GM19324 (cell line): ENCODE measurements at regions not wholly inside any gene's neighbourhood (a gene's known extent, or its start where the extent isn't known, plus 50 kb on each side); places are given as distances from the start of the nearest gene placed in this dataset.
"Not testable (repeated sequence)": the region's sequence is repeated elsewhere in the genome, so short reads cannot be mapped to it uniquely, and the experiment has no call there.

Experiments
- ATAC-seq: cut with Tn5 transposase; IDR thresholded peaks from one replicate; pipeline ENCODE4 v1.9.1; 2021; ENCODE audit warnings: mild to moderate bottlenecking, moderate library complexity; ENCODE audit not compliant: unreplicated experiment, low FRiP score

DNA sequence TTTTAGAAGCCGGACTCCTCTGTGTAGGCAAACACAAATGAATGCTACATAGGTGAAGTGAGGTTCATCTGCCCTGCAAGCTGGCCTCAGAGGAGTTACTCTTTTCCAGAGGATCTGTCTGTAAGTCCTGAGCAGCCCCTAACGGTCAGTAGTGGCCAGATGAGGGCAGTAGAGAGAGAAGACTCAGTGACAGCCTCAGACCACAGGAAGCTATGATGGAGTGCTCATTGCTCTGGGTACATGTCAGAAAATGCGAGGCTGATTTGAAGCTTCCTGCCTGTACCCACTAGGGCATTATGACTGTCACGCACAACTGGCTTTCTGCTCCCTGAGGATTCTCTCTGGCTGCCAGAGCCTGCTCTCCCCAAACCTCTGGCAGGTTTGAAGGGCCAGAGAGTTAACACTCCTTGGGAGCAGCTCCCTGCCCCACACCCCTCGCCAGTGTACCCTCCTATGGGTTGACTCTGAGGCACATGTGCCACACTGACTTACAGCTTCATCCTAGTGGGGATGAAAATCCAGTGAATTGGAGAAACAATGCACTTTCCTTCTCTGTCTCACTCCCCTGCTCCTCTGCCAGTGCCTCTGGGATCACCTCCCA is 141.5 kb downstream of the GABRG2 start:
- ATAC-seq = peak; percentile 86

DNA sequence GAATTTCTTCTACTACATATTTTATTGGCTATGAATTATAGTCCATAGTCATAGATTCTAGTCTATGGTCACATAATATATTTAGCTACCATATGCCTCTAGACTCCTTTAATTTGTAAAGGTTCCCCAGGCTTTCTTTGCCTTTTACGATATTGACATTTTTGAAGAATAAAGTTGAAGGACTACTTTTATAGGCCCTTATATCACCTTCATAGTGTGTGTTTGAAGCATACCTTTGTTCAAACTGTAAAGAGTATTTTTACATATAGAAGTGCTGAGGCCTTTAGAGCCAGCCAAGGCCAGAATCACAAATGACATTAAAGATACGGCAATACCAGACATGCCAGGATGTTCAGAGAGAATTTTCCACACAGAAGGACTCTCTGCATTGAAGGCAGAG is 147.0 kb downstream of the GABRG2 start:
- ATAC-seq = no peak

DNA sequence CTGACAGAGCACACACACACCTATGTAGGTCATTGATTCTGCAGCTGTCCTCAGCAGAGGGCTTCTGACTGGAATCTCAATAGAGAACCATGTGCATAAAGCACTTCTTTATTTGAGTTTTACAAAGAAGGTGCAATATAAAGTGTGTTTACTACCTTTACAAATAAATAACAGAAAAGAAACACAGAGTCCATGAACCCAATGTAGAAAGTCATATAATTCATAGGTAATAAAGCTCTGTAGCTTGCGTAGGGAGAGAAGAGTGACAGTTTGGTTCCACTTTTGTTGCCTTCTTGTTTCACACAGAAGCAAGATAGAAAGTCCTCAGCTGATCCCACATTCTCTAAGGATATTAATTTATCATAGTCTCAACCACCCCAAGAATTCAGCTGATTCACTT is 149.5 kb downstream of the GABRG2 start:
- ATAC-seq = no peak

DNA sequence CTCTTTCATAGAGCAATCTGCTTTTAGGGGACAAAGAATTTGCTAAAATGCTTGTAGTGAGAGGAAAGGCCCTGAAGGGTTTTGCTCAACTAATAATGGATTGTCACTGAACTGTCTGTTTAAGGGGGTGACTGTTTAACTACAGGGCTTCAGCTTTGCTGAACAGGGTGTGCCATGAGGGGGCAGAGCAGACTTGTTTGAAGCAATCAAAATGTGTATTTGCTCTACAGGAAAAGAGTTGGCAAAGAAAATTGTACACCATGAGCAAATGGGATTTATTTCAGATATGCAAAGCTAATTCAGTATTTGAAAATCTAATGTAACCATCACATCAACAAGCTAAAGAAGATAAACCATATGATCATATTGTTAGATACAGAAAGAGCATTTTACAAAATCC is 154.3 kb downstream of the GABRG2 start:
- no peak for ATAC-seq

DNA sequence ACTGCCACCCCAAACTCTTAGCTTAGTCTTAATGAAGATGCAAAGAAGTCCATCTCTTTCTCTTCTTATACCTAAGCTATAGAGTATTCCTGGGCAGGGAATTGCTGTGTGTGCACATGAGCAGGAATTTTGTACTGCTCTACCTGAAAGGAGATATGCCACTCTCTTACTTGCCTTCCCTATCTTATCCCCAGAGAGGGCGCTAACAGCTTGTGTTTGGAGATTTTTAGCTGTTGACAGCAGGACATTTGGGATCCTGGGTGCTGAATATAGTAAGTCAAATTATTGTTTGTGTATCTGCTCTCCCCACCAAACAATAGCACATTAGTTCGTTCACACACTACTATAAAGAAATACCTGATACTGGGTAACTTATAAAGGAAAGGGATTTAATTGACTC is 159.5 kb downstream of the GABRG2 start:
- no peak for ATAC-seq

DNA sequence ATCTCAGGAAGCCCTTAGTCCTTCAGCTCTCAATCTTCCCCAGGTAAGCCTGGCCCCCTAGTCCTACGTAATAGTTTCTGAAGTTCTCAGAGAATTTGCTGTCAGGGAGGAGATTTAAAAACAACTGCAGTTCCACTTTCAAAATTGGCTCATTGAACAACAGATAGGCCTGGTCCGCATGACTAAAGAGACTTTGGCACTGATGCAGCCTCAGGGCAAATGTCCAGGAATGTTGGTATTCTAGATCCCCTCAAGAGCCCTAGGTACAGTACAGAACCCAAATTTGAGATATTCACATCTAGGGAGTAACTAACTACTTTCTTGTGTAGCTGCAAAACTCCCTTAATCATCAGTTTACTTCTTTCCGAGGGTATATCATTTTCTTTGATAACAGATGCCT is 162.8 kb downstream of the GABRG2 start:
- ATAC-seq = no peak

DNA sequence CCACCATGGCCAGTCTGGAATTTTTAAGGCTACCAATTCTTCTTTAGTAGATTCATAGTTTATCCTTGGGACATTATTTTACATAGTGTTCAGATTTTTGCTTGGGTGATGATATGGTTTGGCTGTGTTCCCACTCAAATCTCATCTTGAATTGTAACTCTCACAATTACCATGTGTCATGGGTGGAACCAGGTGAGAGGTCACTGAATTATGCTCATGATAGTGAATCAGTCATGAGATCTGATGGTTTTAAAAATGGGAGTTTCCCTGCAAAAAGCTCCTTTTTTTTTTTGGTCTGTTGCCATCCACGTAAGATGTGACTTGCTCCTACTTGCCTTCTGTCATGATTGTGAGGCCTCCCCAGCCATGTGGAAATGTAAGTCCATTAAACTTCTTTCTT is 163.9 kb downstream of the GABRG2 start:
- no peak for ATAC-seq

DNA sequence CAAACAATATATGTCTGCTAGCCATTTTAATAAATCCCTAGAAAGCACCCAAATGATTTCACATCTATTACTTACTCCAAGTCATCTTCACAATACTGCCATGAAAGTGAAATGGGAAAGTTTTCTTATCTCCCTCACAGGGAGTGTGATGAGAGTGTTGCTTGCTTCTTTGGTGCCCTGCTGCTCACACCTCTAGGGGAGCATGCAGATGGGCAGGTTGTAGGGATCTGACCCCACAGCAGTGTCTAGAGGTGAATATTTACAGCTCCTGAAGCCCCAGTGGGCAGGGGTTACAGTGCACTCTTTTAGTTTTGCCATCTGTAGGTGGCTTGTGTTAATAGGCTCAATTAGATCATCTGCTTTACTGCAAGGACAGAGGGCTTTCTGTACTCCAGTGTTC is 173.2 kb downstream of the GABRG2 start:
- no peak for ATAC-seq

DNA sequence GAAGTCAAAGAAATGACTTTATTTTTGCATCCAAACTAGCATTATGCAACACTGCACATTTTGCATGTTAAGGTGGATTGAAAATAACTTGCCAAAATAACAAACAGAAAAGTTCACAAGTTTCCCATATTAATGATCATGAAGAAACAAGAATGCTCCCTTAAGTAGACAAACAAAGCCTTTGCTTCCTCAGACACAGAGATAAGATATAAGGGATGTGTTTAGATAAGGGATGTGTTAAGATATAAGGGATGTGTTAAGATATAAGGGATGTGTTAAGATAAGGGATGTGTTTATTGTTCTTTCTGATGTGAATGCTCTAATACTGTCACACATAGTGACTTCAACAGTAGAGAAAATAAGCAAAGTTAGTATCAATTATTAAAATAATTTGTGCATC is 174.8 kb downstream of the GABRG2 start:
- no peak for ATAC-seq

DNA sequence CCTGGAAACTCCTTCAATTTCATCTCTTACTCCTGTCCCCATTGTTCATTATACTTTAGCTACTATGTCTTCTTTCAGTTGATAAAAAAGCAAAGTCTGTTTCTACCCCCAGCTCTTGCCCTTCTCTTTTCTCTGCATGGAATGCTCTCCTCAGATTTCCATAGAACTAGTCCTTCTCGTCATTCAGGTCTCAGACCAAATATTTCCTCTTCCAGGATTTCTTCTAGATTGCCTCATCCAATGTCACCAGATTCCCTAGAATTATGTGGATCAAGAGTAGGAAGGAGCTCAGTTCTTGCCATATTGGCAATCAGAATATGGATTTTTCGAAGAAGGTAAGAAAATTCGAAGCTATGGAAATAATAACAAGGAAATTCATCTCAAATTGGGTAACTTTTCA is 176.1 kb downstream of the GABRG2 start:
- no peak for ATAC-seq

DNA sequence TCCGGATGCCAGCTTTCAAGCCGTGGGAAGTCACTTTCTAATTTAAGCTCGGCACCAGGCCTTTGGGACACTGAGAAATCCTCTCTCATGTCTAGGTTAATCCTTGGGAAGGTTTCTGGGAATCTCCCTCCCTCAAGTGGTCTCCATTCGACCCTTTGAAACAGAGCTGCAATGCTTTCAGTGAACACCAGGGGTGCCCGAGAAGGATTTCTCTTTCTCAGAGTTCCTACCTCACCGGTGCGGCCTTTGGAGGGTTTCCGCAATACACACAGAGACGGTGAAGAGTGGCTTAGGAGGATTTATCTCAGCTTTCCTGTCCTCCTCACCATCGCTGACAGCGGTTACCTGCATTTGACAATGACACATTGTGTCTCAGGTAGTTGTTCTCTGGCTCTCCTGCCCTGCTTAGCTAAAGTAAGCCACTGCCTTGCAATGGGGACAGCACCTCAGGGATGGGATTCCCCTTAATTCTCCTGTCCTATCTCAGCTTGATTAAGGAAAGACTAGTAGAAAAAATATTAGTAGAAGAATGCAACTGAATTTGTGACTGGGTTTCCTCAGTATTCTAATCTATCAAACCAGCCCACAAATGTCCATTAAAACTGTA is 180.6 kb downstream of the GABRG2 start:
- ATAC-seq = no peak

DNA sequence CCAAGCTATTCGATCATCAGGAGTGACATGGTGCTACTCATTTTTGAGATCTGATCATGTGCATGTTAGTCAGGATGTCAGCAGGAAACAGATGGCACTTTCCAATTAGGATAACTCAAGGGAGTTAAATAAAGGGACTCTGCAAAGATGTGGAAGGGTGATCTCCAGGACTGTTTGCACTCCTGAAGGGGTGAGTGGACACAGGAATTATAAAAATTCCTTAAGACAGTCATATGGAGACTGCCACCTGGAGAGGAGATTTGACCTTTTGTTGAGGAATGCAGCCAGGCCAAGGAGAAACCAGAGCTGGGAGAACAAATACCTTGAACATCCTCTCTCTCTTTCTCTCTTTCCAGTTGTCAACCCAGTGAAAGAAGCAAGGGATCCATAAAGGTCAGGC is 189.1 kb downstream of the GABRG2 start:
- ATAC-seq = no peak

DNA sequence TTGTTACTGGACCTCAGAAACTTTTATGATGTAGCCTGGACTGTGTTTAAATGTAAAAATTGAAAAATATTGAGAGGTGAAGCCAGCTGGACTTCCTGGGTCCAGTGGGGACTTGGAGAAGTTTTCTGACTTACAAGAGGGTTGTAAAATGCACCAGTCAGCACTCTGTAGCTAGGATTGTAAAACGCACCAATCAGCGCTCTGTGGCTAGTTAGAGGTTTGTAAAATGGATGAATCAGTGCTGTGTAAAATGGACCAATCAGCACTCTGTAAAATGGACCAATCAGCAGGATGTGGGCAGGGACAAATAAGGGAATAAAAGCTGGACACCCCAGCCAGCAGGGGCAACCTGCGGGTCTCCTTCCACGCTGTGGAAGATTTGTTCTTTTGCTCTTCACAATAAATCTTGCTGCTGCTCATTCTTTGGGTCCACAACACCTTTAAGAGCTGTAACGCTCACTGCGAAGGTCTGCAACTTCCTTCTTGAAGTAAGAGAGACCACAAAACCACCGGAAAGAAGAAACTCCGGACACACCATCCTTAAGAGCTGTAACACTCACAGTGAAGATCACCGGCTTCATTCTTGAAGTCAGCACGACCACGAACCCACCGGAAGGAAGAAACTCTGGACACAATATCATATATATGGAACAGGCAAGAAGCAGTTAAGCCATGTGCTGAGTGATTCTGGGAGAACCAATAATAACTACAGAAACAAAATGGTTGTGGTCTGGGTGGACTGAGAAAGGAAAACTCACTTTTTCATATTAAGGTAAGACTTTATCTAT is 201.3 kb downstream of the GABRG2 start:
- ATAC-seq = no peak

DNA sequence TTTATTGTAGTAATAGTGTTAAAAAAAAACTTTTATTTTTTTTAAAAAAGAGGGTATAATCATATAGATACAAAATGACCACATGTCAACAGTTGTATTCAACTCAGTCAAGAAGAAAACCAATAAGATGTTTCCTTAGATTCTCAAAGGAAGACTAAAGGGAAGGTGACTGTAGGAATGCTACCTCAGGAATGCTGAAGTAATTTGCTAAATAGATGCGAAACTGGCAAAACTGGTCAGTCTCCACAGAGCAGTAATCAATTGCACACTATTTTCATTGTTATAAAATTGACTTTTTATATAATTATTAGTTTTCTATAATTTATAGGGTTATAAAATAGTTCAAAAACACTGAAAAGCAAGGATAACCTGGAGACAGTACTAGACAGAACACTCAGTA is 204.8 kb downstream of the GABRG2 start:
- ATAC-seq = no peak

DNA sequence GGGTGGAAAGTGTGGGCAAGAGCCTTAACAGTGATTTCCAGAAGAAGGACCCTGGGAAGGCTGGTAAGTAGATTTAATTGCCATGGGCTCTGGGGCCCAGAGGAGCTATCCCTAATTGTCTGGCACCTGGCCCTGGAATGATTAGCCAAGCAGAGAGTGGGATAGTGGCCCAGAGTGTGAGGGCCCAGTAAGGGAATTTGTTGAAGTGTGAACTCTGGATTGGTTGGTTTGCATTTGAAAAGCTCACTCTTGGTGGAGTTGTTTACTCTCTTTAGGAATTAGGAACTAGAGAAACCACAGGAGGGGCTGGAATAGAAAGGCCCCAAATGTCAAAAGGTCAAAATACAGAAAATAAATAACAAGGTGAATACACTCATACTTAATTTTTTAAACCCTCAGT is 207.1 kb downstream of the GABRG2 start:
- ATAC-seq = no peak

DNA sequence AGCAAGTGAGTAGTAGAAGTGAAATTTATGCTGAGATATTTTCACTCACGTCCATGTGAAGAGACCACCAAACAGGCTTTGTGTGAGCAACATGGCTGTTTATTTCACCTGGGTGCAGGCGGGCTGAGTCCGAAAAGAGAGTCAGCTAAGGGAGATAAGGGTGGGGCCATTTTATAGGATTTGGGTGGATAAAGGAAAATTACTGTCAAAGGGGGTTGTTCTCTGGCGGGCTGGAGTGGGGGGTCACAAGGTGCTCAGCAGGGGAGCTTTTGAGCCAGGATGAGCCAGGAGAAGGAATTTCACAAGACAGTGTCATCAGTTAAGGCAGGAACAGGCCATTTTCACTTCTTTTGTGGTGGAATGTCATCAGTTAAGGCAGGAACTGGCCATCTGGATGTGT is 207.8 kb downstream of the GABRG2 start:
- not testable (repeated sequence) for ATAC-seq

DNA sequence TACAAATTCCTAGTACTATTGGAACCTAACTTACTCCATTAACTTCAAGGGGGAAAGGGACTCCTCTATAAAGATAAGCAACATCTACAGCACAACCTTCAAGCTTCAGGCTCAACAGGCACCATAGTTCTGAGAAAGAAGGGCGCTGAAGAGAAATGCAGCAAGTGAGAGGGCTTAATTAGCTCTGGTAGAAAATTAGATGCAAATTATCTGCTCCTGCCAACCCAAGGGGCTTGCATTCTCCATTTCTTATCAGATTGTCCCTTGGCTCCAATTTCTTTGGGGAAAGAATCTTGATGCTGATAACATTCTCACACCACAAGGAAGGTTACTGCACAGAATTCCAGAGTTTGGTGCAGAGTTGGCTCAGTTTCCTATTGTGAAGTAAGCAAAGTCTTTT is 214.6 kb downstream of the GABRG2 start:
- no peak for ATAC-seq

DNA sequence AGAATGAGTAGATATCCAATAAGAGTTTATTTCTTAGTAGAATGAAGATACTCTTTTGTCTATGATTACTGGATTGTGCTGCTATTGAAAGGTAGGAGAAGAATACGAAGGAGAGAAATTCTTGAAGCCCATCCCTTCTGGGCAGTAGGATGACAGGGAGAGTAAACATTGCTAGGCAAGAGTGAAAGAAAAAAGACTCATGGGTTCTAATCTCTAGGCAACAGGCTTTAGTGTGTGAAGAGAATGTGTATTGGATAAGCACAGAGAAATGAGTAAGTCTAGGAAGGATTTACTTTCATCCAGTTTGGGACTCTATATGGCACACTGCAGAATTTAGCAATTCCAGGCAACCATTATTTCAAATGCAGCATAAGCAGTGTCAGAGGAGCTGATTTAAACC is 216.0 kb downstream of the GABRG2 start:
- ATAC-seq = no peak

DNA sequence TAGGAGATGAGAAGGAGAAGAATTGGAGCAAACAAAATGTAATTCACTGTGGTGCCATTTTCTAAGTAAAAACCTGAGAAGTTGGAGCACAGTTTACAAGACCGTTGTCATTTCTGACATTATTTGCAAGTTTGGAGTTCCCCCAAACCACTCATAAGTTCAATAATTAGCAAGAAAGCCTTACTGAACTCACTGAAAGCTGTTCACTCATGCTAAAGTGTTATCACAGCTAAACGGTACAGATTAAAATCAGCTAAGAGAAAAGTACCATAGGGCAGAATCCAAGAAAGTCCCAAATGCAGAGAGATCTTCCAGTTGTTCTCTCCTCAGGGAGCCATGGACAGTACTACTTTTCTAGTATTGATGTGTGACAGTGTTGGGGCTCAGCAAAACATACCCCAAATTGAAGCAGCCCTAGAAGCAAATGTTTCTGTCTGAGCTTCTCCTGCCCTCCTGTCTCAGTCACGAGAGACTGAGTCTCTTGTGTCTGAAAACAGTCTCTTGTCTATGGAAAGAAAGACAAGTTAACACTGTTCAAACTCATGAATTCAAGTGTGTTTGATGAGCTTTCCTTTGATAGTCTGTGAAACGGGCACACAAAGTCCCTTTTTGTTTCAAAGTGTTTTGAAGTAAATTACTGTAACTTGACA is 221.2 kb downstream of the GABRG2 start:
- ATAC-seq = no peak

DNA sequence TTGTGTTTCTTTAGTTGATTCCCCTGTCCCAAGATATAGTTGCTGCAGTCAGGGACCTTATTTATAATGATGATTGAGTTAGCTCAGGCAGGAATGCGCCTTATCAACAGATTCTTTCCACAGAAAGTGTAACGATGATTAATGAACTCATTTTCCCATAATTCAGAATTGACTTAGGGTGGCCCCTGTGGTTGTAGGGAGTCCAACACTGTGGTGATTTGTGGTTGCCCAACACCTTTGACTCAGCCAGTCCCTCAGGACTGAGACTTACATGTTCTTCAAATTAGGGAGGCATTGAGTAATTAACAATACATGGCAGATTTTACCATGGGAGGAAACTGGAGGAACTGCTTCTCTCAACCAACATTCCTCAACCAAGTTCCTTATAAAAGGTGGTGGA is 221.9 kb downstream of the GABRG2 start:
- ATAC-seq = no peak

DNA sequence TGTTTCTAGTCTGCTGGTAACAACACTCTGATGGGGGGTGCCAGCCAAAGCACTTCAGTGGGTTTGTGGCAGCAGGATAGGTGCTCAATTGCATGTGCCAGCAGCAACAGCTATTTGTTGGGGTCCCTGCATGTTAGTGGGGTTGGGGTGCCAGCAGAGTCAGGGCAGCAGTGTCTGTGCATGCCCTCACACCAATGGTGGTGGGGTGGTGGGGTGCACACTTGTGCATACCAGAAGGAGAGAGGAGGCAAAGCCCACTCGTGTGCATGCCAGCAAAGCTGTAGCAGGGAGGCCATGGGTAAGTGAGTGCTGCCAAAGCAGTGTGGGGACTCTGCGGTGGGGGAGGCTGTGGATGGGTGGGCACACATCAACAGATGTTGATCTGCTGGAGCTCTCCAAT is 232.2 kb downstream of the GABRG2 start:
- ATAC-seq = no peak

DNA sequence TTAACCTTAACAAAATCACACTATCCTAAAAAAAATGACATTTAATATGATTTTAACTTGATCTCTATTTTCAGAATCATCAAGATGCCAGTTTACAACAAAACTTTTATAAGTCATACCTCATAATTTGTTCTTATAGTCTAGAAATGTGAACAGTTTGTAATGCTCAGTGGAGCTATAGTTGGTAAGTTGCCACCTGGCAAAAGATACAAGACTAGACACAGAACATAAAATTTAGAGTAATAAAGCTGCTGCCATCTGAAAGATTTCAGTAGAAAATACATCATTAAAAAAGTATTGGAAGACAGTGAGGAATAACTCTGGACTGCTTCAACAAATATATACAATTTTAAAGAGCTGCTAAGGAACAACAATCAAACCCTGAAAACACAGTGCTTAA is 233.8 kb downstream of the GABRG2 start:
- no peak for ATAC-seq
